HG03103 (cell line): ENCODE measurements at regions not wholly inside any gene's neighbourhood (a gene's known extent, or its start where the extent isn't known, plus 50 kb on each side); places are given as distances from the start of the nearest gene placed in this dataset.
"Not testable (repeated sequence)": the region's sequence is repeated elsewhere in the genome, so short reads cannot be mapped to it uniquely, and the experiment has no call there.

Source experiments
- ATAC-seq: cut with Tn5 transposase; IDR thresholded peaks from one replicate; pipeline ENCODE4 v1.9.1; 2021; ENCODE audit warnings: low read depth; ENCODE audit not compliant: unreplicated experiment

DNA sequence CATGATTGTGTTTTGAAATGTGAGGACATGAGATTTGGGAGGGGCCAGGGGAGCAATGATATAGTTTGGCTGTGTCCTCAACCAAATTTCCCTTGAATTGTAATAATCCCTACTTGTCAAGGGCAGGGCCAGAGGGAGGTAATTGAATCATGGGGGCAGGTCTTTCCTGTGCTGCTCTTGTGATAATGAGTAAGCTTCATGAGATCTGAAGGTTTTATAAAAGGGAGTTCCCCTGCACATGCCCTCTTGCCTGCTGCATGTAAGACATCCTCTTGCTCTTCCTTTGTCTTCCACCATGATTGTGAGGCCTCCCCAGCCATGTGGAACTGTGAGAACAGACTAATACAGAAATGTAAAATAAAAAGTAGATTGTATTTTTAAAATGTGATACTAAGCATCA lies 1294.9 kb downstream of the ADGRL3 start:
- ATAC-seq = no peak

DNA sequence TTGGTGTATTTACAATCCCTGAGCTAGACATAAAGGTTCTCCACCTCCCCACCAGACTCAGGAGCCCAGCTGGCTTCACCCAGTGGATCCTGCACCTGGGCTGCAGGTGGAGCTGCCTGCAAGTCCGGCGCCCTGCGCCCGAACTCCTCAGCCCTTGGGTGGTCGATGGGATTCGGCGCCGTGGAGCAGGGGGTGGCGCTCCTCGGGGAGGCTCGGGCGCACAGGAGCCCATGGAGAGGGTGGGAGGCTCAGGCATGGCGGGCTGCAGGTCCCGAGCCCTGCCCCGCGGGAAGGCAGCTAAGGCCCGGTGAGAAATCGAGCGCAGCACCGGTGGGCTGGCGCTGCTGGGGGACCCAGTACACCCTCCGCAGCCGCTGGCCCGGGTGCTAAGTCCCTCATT lies 1291.6 kb downstream of the ADGRL3 start:
- ATAC-seq = not testable (repeated sequence)

DNA sequence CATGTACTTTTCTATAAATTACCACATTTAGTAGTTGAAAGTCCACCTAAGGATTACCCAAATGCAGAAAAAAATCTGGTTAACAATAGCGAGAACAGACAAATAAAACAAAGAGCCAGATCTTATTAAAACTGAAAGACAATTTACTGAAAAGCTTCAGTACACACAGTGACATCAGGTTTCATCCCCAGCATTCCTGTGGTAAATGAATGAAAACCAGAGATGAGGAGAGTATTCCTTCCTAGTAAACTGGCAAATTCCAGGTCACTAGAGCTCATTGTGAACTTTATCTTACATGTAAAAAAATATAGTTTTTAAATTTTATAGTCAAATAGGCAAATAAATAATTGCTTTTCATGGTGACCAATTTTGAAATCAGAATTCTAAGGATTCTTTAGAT lies 1290.5 kb downstream of the ADGRL3 start:
- ATAC-seq = no peak

DNA sequence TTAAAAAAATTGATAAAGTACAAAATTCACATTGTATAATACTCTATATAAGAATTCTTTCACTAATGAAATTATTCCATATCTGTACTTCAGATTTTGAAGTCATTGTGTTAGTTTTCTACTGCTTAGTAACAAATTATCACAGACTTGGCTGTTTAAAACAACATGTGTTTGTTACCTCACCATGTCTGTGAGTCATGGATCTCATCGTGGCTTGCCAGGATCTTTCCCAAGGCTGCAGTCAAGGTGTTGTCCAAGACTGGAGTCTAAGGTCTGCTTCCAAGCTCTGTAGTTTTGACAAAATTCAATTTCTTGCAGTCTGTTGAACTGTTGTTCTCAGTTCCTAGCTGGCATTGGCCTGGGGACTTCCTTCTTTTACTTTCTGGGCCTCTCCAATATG lies 1286.9 kb downstream of the ADGRL3 start:
- ATAC-seq = no peak

DNA sequence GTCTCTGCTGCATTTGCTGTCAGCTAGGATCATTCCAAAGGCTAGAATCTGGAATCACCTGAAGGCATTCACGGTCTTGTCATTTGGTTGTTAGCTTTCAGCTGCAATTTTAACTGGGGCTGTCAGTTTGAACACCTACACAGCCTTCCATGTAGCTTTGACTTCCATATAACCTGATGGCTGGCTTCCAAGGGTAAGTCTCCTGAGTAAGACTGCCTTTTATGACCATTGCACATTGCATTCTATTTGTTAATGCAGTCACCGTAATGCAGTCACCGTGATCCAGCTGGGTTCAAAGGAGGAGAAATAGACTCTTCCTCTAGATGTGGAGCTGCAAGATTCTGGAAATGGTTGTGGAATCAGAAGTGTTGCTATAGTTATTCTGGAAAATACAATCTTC lies 1284.2 kb downstream of the ADGRL3 start:
- ATAC-seq = no peak

DNA sequence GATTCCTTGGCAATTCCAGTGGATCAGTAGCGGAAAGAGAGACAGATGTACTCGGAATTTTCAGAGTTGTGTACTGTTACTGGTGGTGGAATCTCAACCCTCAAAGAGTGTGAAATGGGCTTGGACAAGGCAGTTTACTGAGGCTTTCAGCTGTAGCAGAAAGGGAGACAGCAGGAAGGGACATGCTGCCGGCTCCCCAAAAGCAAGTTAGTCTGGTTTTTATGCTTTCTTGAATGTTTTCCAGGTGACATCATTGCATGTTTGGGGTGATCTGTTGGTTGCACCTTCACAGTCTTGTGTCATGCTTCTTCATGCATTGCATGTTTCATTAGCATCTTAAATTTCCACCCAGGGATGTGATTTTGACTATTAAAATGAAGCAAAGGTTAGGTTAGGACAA lies 1282.2 kb downstream of the ADGRL3 start:
- ATAC-seq = no peak

DNA sequence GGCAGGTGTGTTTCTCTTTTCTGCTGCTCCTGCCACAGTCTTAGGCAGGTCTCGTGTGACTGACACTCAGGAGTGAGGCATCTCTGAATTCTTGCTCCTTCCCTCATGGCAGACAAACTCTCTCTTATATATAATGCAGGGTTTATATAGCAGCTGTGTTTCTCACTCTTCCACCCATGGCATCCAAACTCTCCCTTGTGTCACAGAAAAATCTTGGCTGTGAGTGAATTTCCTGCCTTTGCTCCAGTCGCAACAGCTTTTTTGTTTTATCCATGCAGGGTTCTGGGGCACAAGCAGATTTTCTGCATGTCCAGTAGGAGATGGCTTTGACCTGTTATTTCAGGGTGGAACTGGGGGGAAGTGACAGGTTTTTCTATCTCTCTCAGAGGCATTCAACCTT lies 1275.5 kb downstream of the ADGRL3 start:
- ATAC-seq = no peak

DNA sequence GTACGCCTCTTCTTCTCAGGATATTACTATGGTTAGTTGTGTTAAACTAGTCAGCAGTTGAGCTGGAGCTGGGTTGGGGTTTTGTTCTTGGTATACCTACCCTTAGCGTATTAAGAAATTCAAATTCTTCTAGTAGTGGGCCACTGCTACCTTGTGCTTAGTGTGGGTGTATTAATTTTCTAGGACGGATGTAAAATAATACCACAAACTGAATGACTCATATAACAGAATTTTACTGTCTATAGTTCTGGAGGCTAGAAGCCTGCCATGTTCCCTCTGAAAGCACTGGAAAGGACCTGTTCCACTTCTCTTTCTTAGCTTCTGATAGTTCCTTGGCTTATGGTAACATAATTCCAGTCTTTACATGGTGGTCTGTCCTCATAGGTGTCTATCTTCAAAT lies 1274.7 kb downstream of the ADGRL3 start:
- ATAC-seq = no peak

DNA sequence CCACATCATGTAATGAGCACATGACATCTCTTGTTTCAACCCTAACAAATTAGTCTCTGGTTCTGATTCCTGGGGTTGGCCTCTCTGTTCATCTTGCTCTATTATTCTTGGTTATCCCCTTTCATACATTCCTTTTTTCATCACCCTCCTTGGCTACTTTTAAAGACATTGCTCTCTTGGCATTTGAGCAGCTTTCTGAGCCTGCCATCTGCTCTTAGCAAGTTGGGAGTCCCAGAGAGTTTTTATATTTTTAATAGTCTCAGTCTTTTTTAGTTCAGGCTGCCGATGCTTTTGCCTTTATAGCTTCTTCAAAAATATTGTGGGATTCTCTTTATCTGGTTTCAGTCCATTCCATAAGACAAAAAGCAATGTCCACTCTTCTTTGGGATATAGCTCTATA lies 1270.9 kb downstream of the ADGRL3 start:
- ATAC-seq = no peak

DNA sequence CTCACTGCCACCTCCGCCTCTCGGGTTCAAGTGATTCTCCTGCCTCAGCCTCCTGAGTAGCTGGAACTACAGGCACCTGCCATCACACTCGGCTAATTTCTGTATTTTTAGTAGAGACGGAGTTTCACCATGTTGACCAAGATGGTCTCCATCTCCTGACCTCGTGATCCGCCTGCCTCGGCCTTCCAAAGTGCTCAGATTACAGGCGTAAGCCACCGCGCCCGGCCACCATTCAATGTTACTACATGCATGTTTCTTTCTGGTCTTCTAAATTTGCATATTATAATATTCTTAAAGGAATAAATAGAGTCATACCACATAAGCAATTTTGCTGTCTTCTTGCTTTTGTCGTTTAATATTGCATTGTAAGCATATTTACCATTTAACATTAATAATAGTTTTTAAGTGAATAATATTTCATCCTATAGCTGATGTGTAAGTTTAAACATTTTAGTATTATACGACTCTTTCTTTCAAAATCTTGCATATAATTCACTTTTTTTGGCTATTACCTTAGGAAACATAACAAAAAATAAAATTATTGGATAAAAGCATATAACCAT lies 1270.4 kb downstream of the ADGRL3 start:
- no peak for ATAC-seq

DNA sequence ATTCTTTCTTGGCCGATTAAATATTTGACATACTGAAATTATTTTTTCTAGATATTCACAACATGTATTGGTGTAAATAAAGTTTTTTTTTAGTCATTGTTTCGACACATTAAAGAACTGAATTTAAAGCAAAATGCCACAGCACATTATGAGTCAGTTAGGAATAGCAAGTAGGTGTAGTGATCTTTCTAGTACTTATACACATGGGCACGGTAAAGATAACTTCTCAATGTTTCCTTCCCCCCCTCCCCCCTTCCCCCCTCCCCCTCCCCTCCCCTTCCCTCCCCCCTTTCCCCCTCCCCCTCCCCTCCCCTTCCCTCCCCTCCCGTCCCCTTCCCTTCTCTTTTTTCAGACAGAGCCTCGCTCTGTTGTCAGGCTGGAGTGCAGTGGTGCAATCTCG lies 1269.9 kb downstream of the ADGRL3 start:
- ATAC-seq = no peak

DNA sequence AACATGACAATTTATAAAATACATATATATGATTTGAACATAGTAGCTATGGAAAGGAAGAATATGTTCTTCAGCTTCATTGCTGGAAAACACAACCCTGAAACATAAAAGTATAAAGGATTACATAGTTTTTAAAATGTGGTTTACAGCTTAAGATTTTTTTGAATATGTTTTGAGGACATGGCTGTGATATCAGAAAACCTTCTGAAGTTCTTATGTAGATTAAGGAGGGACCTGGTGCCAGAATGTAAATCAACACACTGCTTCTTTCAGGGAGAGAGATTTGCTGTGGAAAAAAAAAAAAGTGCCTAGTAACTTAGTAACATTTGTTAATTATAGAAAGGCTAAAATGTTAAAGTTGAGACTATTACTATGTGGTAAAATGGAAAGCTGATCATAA lies 1261.8 kb downstream of the ADGRL3 start:
- no peak for ATAC-seq

DNA sequence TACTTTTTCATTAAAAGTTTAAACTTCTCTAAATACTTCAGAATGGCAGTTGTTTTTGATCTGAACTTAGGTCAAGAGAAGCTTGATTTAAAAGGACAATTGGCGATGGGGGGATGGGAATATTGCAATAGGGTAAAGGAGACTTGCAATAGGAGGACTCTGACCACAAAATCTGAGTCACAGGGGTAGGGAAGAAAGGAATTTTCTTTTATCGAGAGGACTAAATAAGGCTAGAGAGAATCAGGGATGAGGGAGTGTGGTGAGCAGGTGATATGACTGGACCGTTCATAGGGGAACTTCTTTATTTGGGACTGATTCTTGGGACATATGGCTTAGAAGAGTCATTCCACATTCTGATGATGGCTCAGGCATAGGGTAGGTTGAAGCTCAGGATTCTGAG lies 1260.2 kb downstream of the ADGRL3 start:
- ATAC-seq = no peak

DNA sequence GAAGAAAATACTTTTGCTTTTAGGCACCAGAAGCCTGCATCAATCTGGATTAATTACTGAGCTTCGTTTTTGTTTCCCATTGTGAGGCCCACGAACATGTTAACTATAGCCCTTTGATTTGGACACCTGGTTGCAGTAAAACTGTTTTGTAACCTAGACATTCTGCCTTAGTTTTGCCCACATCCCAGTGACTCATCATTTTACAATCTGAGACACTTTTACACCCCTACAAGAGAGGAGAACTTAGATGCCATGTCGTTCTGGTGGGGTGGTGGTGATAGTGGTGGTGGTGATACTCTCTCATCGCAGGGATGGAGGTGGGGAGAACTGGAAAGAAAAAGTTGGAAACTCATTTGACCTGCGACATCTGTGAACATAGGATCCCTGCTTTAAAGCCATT lies 1257.2 kb downstream of the ADGRL3 start:
- ATAC-seq = no peak

DNA sequence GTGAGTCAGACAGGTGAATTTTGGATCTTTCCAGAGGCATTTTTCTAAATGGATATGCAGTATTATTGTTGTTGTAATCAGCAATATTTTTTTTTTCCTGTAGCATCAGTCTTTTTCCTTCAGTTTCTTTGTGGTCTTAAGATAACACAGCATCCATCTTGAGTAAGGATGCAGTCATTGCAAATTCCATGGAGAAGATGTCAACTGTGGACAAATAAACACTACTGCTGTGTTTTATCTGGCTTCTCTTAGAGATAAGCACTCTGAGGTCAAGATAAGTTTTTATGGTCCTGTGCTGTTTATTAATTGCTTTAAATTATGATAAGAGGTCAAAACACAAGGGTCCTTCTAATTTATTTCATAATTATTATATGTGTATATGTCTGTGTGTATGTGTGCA lies 1255.7 kb downstream of the ADGRL3 start:
- ATAC-seq = no peak

DNA sequence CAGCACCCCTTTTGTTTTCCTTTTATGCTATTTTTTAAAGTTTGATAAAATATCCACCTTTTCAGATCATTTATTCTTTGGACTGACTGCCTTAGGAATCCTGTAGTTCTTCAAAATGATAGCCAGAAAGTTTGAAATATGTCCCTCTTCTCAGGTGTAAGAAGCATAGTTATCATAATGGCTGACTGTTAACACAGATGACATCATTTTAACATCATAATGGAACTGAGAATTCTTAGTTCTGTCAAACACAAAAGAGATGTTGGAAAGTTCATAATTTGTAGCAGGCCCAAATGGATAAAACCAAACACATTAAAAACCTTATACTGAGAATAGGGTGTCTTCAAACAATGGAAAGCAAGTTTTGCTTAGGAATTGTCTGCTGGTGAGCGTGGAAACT lies 1254.4 kb downstream of the ADGRL3 start:
- ATAC-seq = no peak

DNA sequence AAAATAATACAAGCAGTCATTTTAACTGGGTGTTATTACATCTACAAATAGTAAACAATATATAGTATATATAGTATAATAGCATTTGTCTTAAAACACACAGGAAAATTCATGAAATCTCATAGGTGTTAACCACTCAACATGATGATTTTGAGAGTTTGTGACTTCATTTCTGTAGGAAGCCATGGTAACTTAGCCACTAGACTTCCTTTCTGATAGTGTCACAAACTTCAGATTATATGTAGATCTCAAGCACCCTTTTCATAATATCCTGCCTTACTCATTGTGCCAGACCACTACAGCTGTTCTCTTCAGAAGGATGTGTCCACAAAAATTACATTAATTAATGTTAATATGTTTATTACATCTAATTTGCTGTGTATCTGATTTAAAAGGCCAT lies 1250.6 kb downstream of the ADGRL3 start:
- ATAC-seq = no peak

DNA sequence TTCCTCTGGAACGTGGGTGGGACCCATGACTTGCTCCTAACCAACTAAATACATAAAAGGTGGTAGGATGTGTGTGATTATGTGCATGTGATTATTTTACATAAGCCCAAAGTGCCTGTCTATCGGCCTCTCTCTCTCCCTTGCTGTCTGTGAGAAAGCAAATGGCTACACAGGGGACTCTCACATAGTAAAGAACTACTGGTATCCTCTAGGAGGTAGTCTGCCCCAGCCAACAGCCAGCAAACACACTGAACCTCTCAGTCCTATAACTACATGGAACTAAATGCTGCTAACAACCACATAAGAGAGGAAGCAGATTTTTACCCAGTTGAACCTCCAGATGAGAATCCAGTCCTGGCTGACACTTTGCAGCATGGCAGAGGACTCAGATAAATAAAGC lies 1249.4 kb downstream of the ADGRL3 start:
- ATAC-seq = no peak

DNA sequence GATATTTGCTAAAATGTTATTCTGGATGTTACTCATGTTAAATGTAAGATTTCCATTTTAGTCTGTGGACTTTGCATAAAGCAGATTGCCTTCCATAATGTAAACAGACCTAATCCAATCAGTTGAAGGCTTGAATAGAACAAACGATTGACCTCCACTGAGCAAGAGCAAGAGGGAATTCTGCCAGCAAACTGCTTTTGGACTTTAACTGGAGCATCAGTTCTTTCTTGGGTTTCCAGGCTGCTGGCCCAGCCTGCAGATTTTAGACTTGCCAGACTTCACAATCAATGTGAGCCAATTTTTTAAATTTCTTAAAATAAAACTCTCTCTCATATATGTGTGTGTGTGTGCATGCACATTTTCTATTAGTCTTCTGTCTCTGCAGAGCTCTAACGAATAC lies 1248.8 kb downstream of the ADGRL3 start:
- ATAC-seq = no peak

DNA sequence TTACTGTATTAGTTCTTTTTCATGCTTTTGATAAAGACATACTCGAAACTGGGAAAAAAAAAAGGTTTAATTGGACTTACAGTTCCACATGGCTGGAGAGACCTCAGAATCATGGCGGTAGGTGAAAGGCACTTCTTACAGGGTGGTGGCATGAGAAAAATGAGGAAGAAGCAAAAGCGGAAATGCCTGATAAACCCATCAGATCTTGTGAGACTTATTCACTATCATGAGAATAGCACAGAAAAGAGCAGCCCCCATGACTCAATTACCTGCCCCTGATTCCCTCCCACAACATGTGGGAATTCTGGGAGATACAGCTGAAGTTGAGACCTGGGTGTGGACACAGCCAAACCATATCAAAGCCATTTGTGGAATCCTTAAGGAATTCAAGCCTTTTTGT lies 1238.9 kb downstream of the ADGRL3 start:
- no peak for ATAC-seq

DNA sequence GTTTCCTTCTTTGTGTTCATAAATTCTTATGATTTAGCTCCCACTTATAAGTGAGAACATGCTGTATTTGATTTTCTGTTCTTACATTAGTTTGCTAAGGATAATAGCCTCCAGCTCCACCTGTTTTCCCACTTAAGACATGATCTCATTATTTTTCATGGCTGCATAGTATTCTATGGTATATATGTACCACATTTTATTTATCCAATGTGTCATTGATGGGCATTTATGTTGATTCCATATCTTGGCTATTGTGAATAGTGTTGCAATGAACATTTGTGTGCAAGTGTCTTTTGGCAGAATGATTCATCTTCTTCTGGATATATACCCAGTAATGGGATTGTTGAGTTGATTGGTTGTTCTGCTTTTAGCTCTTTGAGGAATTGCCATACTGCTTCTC lies 1234.8 kb downstream of the ADGRL3 start:
- no peak for ATAC-seq

DNA sequence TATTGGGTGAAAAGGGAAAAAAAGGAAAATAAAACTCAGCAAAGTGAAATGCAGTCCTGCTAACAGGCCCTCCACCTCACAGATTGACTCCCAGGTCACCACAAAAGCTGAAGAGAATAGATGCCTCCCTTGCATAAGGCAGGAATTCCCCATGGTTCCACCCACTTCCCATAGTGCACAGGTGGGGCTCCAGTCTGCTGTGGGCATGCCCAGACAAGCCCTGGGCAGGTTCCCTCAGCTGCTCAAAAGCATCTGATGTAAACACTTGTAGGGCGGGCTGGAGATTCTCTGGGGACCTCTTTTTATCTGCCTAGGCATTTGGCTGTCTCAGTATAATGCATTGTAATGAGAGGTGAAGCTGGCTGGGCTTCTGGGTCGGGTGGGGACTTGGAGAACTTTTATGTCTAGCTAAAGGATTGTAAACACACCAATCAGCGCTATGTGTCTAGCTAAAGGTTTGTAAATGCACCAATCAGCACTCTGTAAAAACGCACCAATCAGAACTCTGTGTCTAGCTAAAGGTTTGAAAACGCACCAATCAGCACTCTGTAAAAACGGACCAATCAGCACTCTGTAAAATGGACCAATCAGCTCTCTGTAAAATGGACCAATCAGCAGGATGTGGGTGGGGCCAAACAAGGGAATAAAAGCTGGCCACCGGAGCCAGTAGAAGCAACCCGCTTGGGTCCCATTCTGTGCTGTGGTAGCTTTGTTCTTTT lies 1231.5 kb downstream of the ADGRL3 start:
- ATAC-seq = not testable (repeated sequence)

DNA sequence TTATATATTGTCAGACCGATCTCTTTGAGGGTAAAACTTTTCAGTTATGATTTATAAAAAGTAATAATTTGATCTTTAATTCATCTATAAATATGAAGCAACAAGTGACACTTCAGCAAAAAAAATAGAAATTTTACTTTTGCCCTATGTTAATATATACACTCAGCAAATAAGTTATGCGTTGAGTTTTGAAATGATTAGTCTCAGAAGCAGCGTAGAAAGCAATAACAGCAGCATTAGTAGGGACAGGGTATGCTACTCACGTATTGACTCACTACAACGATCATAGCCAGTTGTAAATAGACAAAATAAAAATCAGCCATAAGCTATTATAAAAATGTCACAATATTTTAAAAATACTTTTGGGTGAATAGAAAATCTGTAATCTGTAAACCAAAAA lies 1229.2 kb downstream of the ADGRL3 start:
- no peak for ATAC-seq
